GM18520 (cell line): ENCODE measurements at regions not wholly inside any gene's neighbourhood (a gene's known extent, or its start where the extent isn't known, plus 50 kb on each side); places are given as distances from the start of the nearest gene placed in this dataset.
"Not testable (repeated sequence)": the region's sequence is repeated elsewhere in the genome, so short reads cannot be mapped to it uniquely, and the experiment has no call there.

Source experiments
- ATAC-seq: cut with Tn5 transposase; IDR thresholded peaks from one replicate; pipeline ENCODE4 v1.9.1; 2021; ENCODE audit not compliant: unreplicated experiment

DNA sequence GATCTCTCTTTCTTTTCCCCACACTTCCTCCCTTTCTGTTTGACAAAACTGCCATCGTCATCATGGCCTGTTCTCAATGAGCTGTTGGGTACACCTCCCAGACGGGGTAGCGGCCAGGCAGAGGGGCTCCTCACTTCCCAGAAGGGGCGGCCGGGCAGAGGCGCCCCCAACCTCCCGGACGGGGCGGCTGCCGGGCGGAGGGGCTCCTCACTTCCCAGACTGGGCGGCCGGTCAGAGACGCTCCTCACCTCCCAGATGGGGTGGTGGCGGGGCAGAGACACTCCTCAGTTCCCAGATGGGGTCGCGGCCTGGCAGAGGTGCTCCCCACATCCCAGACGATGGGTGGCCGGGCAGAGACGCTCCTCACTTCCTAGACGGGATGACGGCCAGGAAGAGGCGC, 184.3 kb upstream of the FRMD6 start:
- ATAC-seq: not testable (repeated sequence)

DNA sequence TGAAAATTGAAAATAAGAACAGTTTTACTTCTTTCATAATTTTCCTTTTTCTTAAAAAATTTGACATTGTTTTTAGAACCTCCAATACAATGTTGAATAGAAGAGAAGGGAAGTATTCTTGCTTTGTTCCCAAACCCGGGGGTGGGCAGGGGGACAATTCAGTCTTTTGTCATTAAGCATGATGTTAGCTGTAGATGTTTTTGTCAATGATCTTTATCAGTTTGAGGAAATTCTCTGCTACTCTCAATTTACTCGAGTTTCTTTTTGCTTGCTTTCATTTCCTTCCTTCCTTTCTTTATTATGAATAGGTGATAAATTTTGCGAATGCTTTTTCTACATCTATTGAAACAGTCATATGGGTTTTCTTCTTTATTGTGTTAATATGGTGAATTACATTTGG, 183.2 kb upstream of the FRMD6 start:
- no peak for ATAC-seq

DNA sequence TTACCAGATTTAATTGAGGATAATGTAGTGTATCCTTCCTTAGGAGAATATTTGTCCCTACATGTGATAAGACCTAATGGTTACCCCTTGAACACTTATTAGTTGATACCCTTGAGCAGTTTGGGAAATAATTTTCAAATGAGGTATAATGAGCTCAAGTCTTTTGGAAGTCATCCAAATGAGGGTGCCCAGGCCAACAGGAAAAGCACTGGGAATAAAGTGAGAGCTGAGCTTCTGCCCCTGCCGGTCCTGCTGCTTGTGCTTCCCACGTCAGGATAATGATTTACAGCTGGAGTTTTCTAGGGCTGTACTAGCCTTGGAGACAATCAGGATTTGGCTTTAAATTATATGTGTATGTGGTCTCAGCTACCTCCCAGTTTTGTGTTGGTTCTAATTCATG, 178.8 kb upstream of the FRMD6 start:
- no peak for ATAC-seq

DNA sequence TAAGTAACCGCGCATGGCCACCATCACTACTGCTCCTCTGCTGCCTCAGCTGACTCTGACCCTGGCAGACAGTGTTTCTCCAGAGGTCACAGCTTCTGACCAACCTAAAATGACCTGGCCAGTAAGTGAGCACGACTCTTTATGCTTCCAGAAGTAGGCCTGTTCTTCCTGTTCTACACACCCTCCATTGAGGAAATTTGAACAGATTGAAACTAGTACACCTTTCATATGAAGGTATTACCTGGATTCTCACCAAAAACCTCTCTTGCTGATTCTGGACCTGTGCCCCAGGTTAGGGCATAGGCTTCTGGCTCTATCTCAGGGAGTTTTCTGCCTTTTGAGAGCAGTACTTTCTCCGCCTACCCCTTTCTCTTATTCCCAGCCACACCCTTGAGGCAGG, 178.4 kb upstream of the FRMD6 start:
- no peak for ATAC-seq

DNA sequence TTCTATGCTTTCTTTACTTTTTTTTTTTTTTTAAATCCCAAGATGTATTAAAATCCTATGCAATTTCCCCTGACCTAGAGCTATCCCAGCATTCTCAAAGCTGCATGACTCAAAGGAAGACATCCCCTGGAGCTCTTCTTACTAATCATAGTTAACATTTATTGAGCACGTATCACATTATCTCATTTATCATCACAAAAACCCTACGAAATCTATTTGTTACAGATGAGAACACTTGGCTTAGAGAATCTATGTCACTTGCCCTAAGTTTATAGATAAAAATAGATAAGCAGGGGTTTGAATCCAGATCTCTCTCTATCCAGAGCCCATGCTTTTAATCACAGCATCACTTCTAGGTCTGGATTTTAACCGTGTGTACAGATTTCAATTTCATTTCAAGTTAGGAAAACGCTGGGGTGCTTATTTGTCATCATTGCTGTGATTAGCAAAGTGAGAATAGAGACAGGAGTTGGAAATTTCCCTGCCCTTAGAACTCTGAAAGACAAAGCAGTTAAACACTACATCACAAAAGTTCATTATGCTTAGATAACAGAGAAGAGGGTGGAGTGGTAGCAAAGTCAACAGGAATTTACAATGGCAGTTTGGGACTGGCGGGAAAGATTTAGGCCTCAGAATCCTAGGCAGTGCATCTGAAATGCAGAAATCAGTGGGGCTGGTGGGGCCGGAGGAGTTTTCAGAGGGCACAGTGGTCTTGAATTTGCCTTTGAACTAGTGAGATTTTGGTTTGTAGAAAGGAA, 177.7 kb upstream of the FRMD6 start:
- ATAC-seq: no peak

DNA sequence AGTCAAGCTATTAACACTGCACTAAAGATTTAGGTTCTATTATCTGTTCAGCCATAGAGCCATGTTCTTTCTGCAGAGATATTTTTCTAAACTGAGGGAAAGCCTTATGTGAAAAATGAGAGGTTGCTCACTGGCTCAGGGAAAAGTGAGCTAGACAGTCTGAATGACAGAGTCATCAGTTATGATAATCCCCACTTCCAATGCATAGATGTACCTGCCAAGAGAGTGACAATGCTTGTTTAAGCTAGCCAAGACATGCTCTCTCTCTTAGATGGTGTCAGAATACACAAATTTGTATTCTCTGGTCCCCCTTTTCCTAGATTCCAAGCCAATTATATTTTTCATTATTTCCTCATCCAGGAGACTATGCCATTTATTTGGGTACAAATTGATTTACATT, 176.9 kb upstream of the FRMD6 start:
- ATAC-seq: no peak

DNA sequence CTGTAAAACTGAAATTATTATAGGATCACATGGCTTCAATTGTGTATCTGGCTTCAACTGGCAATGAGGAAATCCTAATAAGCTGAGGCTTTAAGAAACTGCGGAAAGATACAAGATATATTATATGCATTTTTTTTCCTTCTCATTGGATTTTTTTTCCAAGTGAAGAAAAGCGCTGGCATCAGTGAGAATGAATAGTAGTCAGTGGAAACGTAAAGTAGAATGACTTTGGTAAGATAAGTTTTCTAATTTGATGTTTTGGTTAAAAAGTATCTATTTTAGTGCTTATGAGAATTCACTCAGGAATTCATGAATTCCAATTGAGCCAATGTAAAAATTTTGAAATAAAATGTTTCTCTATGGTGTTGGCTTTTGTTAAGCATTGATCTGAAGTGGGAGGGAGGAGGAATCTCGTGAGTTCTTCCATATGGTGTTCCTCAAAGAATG, 173.5 kb upstream of the FRMD6 start:
- no peak for ATAC-seq

DNA sequence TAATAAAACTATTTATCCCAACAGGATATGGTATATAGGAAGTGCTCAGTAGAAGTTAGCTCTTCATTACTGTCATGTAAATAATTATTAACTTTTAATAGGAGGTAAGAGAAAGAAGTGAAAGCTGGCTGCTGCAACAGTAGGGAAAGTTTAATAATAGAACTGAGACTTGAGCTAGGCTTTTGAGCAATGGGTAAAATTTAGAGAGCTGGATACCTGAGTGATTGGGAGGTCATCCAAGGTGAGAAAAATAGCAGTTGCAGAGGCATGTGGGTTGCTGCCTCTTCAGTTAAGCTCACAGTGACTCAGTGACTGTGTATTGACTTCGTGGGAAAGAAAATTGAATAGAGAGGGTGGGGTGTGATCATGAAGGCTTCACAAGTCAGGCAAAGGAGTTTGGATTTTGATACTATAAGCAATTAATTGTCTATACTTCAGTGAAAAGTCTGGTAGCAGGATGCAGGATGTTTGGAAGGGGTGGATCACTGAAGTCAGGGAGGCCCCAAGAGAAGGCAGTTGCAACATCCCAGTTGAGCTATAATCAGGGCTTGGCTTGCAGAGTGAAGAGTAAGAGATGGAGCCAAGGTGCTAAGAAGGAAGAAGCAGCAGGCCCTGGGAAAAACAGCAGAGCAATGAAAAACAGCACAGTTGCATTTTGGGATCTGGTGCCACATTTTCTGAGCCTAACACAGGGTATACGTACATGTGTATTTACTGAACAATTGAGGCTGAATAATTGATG, 172.0 kb upstream of the FRMD6 start:
- ATAC-seq: no peak

DNA sequence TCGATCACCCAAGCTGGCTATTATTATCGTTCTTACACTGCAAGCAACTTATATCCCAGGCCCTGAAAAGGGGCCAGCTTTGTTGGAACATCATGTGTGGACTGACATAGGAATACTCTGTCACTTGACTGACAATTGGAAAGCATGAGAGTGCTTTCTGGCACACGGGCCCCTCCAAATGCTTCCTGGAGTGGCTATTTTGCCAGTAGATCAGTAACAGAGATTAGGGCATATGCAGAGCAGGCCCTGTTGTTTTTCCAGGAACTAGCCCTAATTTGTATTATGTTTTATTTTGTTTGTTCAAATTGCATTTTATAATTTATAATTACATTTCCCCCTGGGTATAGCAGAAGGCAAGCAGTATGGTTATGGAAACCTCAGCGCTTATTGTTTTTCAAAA, 170.1 kb upstream of the FRMD6 start:
- no peak for ATAC-seq

DNA sequence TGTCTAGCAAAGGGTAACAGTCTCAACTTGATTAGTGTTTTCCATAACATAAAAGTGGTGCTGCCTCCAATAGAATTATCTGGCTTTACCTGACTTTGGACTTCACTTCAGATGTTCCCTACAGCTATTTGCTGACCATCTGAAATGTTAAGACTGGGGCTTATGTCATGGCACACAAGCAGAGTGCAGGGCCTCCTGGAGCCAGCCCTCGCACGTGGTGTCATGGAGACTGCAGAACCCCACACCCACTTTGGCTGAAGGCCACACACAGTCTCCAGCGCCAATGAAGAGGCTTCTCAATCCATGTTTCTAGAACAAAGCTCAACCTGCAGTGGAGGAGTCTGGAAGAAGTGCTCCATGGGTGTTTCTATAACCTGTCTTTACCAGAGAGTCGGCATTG, 169.6 kb upstream of the FRMD6 start:
- no peak for ATAC-seq

DNA sequence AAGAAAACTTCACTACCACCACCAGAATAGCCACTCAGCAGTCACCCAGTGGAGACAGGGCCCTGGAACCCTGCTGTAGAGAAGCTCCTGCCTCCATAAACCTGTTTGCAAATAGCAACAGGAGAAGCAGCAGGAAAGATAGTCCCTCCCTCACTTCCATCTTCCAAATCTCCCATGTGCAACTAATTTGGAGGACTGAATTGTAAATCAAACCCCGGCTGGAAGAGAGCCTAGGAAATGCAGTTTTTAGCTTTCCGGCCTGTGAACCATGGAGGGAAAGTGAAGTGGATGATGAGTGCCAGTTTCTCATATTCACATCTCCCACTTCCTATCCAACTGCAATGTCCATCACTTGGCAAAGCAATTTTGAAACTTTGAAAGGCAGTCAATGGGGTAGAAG, 167.2 kb upstream of the FRMD6 start:
- no peak for ATAC-seq

DNA sequence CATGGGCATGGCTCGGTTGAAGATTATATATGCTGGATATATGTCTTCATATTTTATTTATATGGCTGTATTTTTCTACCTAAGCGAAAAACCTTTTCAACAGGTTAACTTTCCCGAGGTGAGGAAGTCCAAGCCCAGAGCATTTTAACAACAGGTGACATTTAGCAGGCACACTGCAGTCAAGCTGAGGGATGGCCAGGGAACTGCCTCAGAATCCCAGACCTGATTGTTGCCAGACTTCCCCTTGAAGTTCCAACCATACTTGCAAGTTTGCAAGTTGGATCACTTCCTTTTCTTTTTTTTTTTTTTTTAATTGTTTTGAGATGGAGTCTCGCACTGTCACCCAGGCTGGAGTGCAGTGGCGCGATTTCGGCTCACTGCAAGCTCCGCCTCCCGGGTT, 166.0 kb upstream of the FRMD6 start:
- ATAC-seq: no peak

DNA sequence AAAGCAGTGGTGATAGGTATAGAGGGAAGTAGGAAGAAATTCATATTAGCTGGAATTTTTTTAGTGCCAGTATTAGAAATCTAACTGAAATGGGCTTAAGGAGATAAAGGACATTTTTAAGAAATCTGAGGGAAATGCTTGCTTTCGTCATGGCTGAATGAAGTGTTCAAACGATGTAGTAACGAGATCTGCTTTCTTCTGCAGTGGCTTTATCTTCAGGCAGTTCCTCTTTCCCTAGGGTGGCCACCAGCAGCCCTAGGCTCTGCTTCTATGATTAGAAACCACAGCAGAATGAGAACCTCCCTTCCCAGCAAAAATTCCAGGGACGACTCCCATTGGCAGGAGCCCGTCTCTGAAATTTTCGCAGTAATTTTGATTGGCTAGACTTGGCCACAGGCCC, 163.9 kb upstream of the FRMD6 start:
- no peak for ATAC-seq

DNA sequence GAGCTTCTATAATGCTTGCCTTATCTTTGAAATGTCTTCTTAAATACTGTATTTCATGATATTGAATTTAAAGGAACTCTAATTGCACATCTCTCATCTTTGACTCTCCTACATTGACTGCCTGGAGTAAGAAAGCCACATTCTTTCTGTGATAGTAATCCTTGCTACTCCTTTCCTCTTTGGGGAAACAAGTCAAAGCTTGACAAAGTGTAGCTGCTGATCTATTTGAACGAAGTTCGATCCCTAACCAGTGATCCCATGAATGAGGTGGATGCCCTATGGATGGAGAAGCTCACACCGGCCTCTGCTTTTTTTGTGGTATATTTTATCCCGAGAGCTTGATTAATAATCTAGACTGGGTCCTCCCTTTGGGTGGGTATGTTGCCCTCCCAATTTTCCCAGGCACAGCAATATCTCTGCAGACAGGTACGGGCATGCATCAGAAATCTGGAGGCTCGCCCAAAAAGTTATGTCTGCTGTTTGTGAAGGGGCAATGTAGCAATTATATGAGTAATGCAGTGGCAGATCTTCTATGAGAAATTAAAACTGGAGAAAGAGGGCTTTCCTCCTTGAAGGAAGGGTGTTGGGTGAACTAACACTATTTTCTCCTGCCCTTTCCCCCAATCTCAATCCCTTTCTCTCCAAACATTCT, 163.0 kb upstream of the FRMD6 start:
- ATAC-seq: no peak

DNA sequence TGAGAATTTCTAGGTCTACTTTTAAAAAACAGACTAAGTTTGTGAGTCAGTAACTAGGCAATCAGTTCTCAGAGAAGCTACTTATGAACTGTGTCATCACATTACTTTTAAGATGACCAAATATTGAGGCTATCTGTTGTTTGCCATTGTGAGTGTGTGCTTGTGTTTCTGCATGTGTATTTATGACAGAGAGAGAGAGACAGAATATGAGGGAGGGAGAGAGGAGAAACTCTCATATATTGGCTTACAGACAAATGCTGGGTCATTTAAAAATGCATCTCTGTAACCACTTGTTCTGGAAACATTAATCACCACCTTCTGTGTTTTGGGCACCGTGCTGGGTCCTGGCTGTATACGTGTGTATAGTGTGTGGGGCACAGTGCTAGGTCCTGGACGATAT, 161.5 kb upstream of the FRMD6 start:
- no peak for ATAC-seq

DNA sequence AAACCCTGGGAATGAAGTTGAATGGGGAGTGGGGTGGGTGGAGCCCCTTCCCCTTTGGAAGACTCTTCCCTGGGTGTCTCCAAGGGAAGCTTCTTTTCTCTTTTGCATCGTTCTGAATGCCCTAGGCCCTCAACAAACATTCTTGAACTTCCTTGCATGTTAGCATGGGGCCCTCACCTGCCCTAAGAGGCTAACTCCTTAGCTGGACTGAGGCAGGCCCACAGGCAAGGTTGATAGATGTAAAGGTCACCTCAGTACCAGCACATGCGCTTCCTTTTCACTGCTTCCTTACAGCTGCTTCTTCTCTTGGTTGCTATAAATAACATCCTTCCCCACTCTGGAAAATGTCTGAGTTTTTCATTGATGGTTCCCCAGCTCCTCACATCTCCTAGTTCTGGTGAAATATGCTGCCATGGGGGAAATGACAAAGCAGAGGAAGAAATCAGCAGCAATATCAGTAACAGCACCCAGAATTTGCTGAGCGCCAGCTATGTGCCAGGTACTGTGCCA, 160.6 kb upstream of the FRMD6 start:
- ATAC-seq: no peak

DNA sequence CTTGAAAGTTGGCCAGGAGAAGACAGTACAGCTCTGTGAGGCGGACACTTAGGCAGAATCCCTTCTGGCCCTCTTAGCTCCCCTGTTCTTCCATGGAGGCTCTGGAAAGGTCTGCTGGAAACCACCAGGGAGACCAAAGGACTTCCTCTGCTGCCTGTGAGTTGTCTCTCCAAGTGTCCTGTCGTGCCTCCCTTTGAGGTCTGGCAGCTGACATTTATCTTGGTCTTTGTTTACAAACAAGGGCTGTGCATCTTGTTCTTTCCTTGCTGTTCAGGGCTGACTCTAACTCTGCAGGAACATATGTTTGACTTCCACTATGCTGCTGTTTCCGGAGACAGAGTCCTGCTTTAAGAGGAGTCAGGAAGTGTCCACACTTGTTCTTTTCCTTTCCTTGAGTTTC, 159.9 kb upstream of the FRMD6 start:
- ATAC-seq: no peak

DNA sequence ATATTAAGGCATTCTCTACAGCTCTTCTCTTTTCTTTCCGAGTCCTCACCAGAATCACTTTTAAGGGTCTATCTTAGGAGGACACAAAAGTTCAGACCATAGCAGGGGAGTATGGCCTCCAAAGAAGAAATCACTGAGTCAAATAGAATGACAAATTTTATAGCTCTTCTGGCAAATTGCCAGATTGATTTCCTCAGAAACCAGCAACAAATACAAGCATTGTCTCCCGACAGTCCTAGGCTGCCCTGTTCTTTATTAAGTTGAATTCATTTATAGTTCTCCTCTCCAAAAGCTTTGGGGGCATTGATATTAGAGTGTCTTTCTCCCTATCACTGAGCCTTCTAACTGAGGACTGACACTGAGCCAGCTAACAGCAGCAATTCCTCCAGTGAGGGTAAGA, 156.4 kb upstream of the FRMD6 start:
- no peak for ATAC-seq

DNA sequence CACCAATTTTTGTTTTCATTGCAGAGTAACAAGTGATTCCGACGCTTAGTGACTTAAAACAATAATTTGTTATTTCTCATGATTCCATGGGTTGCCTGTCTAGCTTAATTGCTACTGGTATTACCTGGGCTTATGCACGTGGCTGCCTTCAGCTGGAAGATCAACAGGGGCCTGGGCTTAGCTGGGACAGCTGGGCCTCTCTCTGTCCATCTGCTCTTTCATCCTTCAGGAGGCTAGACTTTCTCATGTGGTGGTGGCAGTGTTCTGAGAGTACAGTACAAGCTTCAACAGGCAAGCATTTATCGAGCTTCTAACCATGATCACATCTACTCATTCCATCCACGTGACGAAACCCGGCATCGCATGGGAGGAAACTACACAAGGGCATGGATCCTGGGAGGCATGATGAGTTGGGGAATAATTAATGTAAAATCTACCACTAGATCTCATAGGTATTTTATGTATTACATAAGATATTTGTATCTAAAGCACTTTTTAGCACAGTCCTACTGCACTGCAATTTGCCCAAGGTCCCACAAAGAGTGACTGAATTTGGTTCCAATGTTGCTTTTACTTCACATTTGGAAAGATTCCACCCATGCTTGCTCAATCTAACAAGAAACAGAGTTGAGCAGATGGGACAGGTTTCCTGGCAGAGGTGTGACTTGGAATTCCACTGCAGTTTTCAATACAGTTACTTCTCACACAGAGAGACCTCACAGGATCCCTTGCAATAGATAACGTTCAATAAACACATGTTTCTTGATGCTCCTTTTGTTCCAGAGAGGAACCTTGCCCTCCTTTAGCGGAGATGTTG, 153.1 kb upstream of the FRMD6 start:
- no peak for ATAC-seq

DNA sequence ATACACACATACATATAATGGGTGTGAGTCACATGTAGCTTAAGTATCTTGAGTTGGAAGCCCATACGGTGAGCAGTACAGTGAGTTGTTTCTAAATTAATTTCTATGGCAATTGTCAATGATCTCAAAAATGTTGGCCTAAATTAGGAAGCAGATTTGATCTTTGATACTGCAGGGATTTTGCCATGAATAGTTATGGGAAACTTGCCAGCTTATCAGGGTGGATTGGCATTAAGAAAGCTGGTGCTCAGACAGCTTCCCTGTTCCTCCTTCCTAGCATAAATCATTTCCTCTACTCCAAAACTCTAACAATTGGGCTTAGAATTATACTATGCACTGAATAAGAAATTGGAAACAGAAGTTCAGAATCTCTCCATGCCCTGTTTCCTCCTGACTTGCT, 150.9 kb upstream of the FRMD6 start:
- no peak for ATAC-seq

DNA sequence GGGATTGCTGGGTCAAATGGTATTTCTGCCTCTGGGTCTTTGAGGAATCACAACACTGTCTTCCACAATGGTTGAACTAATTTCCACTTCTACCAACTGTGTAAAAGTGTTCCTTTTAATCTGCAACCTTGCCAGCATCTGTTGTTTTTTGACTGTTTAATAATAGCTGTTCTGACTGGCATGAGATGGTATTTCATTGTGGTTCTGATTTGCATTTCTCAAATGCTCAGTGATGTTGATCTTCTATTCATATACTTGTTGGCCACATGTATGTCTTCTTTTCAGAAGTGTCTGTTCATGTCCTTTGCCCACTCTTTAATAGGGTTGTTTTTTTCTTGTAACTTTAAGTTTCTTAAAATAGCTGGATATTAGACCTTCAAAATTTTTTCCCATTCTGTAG, 150.0 kb upstream of the FRMD6 start:
- ATAC-seq: no peak
